Lower leg skin (tissue), 3 donors: ENCODE measurements at regions not wholly inside any gene's neighbourhood (a gene's known extent, or its start where the extent isn't known, plus 50 kb on each side); places are given as distances from the start of the nearest gene placed in this dataset.

Experiments used
- POLR2A ChIP-seq, 2 donors: fragments of 450-650 bp; IDR thresholded peaks; one replicate each; pipeline ENCODE4 v1.6.1; 2016 to 2017; ENCODE audit warnings: antibody characterized with exemption in 2 of 2, mild to moderate bottlenecking in 1 of 2, moderate library complexity in 1 of 2
- TF ChIP-seq, protein P1 (sequence below), 3 donors: fragments of 450-650 bp; IDR thresholded peaks; one replicate each; pipeline ENCODE4 v1.5.1; 2016; ENCODE audit warnings: antibody characterized with exemption in 3 of 3, mild to moderate bottlenecking in 3 of 3, moderate library complexity in 2 of 3

GRCh38 chr12:78683626-78684025 is 180.9 kb upstream of the SYT1 start:
- TF ChIP-seq, protein P1, sequence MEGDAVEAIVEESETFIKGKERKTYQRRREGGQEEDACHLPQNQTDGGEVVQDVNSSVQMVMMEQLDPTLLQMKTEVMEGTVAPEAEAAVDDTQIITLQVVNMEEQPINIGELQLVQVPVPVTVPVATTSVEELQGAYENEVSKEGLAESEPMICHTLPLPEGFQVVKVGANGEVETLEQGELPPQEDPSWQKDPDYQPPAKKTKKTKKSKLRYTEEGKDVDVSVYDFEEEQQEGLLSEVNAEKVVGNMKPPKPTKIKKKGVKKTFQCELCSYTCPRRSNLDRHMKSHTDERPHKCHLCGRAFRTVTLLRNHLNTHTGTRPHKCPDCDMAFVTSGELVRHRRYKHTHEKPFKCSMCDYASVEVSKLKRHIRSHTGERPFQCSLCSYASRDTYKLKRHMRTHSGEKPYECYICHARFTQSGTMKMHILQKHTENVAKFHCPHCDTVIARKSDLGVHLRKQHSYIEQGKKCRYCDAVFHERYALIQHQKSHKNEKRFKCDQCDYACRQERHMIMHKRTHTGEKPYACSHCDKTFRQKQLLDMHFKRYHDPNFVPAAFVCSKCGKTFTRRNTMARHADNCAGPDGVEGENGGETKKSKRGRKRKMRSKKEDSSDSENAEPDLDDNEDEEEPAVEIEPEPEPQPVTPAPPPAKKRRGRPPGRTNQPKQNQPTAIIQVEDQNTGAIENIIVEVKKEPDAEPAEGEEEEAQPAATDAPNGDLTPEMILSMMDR (IDR thresholded peaks at IDR 0.05): no peak
- TF ChIP-seq POLR2A (IDR thresholded peaks at IDR 0.05): no peak
